GM10248 (cell line): ENCODE measurements at regions not wholly inside any gene's neighbourhood (a gene's known extent, or its start where the extent isn't known, plus 50 kb on each side); places are given as distances from the start of the nearest gene placed in this dataset.

Source experiments
- CTCF ChIA-PET: fragments of 300-600 bp; sonication (Branson Sonifier 250); formaldehyde crosslinking; extraction: SDS; loops from one replicate; lab custom pipeline; 2021; ENCODE audit warnings: antibody characterized with exemption; lab: Yijun Ruan, JAX
- POLR2A ChIA-PET: fragments of 350-650 bp; sonication (Branson Sonifier 250); formaldehyde crosslinking; extraction: SDS; loops from one replicate; lab custom pipeline; 2020; ENCODE audit warnings: antibody characterized with exemption; lab: Yijun Ruan, JAX
- DNase-seq: peaks from one replicate; pipeline ENCODE4 v3.0.0; 2012; ENCODE audit errors: extremely low spot score
- TF ChIP-seq, protein P1 (sequence below): IDR thresholded peaks from 2 replicates; pipeline ENCODE4 v1.5.1; 2012; ENCODE audit warnings: mild to moderate bottlenecking, low read depth; ENCODE audit errors: extremely low read depth, missing control alignments, control extremely low read depth

DNA sequence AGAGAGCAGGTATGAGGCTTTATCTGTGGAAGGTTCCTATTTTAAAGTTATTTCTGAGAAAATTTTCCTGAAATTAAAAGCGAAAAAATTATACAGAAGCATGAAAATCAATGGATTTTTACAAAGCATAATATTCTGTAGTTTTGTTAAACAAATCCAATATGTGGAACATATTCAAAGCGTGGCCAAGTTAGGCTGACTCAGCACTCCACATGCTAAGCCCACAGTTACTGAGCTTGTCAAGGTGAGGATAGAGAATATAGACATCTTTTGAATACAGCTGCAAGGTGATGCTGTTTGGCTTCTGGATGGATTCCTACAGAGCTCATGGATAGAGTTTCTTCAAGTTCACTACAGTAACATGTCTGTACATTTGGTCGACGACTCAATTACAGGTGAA is 302.5 kb downstream of the C3orf38 start:
- ChIA-PET CTCF (interaction anchor here (1.3 to 1.6 kb wide), 4 partner anchors 9 to 21 kb away, joined by 3 to 5 read pairs (median 3); no protein-coding TSS in a partner anchor), POLR2A (no interaction called here)
- TF ChIP-seq, protein P1, sequence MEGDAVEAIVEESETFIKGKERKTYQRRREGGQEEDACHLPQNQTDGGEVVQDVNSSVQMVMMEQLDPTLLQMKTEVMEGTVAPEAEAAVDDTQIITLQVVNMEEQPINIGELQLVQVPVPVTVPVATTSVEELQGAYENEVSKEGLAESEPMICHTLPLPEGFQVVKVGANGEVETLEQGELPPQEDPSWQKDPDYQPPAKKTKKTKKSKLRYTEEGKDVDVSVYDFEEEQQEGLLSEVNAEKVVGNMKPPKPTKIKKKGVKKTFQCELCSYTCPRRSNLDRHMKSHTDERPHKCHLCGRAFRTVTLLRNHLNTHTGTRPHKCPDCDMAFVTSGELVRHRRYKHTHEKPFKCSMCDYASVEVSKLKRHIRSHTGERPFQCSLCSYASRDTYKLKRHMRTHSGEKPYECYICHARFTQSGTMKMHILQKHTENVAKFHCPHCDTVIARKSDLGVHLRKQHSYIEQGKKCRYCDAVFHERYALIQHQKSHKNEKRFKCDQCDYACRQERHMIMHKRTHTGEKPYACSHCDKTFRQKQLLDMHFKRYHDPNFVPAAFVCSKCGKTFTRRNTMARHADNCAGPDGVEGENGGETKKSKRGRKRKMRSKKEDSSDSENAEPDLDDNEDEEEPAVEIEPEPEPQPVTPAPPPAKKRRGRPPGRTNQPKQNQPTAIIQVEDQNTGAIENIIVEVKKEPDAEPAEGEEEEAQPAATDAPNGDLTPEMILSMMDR, result no peak
- no peak for DNase-seq

DNA sequence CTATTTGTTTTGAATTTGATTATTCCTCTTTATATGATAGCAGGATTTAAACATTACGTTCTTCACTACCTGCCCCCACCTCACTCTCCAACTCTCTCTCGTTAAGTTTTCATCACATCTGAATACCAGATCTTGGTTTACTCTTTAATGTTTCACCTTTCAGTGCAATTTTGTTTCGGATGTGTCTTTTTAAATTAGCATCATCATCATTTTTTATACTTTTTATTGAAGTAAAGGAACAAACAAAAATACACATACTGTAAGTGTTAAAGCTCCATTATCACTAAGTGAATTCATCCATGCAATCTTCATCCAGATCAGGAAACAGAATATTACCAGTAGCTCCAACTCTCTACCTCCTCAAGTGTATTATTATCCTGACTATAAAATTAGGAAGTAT is 310.6 kb downstream of the C3orf38 start:
- TF ChIP-seq, protein P1, result no peak

DNA sequence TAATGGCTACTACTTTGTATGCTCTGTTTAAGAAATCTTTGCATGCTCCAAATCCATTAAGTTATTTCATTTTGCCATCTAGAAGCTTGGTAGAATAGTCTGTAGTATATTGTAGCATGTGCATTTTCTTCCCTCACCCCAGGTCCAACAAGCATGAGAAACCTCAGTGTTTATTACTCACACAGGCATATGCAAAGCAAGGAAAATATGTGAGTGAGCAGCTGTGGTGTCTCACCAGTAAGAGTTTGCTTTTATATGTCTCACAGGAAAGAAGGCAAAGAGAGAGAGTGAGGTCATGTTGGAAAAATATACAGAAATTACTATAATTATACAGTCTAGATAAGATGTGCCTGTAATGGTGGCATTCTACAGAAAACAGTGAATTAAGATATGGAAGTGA is 312.5 kb downstream of the C3orf38 start:
- ChIA-PET CTCF (interaction anchor here (1.5 kb wide), 1 partner anchor 20 kb away, joined by 3 read pairs; no protein-coding TSS in a partner anchor), POLR2A (no interaction called here)
- no peak for DNase-seq
- TF ChIP-seq, protein P1, result no peak

More for the DNA sequence above, 310.6 kb downstream of the C3orf38 start:
- ChIA-PET CTCF (interaction anchor here (1.2 kb wide), 1 partner anchor 8 kb away, joined by 3 read pairs; no protein-coding TSS in a partner anchor), POLR2A (no interaction called here)
- DNase-seq, result no peak

DNA sequence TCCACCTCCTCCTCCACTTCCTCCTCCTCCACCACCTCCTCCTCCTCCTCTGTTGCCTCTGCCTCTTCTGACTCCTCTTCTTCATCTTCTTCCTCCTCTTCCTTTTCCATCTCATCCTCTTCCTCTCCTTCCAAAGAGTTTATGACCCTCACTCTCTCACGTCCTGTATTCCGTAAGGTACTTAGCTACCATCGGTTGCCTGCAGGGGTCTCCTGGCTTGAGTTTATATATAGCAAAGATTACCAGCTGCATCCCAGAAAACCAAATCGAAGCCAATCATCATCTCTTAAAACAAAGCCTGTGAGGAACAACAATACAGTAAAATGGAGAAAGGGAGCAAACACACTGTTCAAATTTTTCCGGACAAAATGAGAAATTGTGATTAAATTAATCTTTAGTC is 317.4 kb downstream of the C3orf38 start:
- POLR2A ChIA-PET, result no interaction called here

DNA sequence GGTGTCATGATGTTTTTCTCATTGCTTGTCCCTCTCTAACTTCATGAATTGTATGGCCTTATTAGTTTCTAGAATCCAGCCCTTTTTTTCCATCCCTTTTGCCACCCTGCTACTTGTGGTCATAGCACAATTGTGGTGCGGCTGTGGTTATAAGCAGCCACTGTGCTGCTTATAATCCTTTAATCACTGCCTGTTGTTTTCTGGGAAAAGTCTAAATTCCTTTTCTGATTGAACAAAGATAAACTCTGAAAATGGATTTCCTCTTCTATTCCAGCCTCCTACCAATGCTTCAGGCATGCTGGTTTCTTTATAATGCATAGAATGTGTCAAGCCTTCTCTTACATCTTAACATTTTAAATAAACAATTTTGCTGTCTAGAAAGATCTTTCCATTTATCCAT is 319.5 kb downstream of the C3orf38 start:
- ChIA-PET POLR2A (no interaction called here), CTCF (no interaction called here)
- DNase-seq, result no peak
- TF ChIP-seq, protein P1, result no peak

More for the DNA sequence above, 317.4 kb downstream of the C3orf38 start:
- TF ChIP-seq, protein P1, result no peak
- CTCF ChIA-PET, result no interaction called here
- no peak for DNase-seq

DNA sequence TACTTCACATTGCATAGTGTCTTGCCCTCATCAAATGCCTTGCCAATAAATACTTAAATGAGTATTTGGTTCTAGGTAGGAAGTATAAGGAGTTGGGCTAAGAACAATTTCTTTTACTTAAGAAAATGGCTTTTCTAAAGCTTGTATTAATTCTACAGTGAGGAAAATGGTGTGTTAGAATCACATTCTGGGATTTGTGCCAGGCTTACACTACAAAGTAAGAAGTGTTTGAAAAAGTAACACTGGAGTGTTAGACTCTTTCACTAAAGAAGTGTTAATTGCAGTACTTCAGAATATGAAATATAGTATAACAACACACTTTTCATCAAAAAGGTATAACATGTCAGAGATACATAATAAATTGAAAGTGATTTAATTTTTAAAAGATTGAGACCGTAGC is 328.7 kb downstream of the C3orf38 start:
- ChIA-PET POLR2A (no interaction called here), CTCF (no interaction called here)
- TF ChIP-seq, protein P1, result no peak
- no peak for DNase-seq
